ENCODE measurements at regions not wholly inside any gene's neighbourhood (a gene's known extent, or its start where the extent isn't known, plus 50 kb on each side); places are given as distances from the start of the nearest gene placed in this dataset.

DNA sequence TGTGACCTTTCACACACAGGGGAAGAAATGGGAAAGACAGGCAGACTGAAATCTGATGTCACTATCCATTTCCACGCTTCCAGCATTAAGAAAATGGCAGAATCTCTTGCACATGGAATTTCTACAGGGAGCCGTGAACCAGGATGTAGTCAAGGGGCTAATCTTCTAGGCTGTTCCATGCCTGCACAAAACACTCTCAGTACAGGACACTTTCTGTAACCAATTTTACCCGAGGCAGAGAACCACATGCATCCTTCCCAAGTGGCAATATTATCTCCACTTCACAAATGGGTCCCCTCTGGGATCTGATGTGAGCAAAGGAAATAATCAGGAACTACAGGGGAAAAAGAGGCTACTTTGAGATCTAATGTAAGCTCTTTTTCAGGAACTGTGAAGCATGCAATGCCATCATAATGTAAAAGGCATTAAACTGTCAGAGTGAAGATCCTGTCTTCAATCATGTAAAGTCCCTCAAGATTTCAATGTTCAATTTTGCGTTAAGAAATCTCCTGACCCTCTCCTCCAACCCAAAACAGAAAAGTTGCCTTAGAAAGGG lies 236.9 kb downstream of the RBM43 start:
- H3K4me1 Mint-ChIP-seq, result peaks cover 5% of the 10 kb centered on the region
- no peaks in the 10 kb centered on the region for H3K9me3 Mint-ChIP-seq
- H3K36me3 Mint-ChIP-seq, result no peaks in the 10 kb centered on the region
- DNase-seq, result no peak
- H3K4me3 Mint-ChIP-seq, result no peak overlapping the region
- H3K27me3 Mint-ChIP-seq, result peaks cover 4% of the 10 kb centered on the region
- H3K27ac Mint-ChIP-seq, result no peak overlapping the region
- CTCF ChIA-PET, result no interaction called here

DNA sequence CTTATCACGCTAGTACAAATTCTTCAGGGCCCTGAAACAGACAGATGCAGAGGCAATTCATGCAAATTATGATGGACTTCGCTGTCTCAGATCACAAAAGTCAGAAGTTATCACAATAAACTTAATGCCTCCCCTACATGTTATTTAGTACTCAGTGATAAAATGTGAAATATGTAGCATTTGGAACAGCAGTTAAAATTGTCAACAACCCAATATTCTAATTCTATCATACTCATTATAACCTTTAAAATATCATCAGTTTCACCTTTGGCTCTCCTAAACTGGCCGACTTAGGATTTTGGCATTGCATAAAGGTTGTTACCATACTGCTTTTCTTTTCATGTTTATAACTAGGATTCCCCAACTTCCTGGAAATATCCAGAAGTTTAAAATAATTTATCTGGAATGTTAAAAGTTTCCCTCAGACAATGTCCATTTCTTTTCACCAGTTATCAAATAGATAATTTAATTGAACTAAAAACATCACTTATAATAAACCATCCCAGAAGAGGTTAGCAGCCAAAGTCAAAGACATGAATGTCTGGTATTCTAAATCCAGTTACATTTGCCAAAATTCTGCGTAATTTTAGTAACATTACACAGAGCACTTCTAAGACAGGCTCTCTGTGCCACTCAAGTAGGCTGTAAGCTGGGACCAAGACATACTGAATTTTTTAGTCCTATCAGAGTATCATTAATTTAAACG lies 239.8 kb downstream of the RBM43 start:
- Mint-ChIP-seq H3K4me3 (no peak overlapping the region), H3K9me3 (no peaks in the 10 kb centered on the region), H3K4me1 (no peaks in the 10 kb centered on the region), H3K27me3 (peaks cover 4% of the 10 kb centered on the region), H3K36me3 (no peaks in the 10 kb centered on the region), H3K27ac (no peak overlapping the region)
- CTCF ChIA-PET, result no interaction called here
- DNase-seq, result no peak

DNA sequence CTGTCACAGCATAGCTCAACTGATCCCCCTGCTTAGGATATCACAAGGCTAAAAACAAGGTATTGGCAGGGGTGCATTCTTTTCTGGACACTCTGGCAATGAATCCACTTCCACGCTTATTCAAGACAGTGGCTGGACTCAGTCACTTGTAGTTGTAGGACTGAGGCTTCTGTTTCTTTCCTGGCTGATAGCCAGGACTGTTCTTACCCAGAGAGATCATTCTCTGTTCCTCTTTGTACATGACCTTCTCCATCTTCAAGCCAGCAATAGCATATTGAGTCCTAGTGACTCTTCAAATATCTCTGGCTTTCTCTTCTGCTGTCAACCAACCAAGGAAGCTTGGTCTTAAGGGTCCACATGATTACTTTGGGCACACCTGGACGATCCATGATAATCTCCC lies 241.3 kb downstream of the RBM43 start:
- Mint-ChIP-seq H3K4me3 (no peak overlapping the region), H3K27me3 (peaks cover 4% of the 10 kb centered on the region), H3K27ac (no peak overlapping the region), H3K36me3 (no peaks in the 10 kb centered on the region), H3K9me3 (no peaks in the 10 kb centered on the region), H3K4me1 (no peaks in the 10 kb centered on the region)
- CTCF ChIA-PET, result no interaction called here
- no peak for DNase-seq

DNA sequence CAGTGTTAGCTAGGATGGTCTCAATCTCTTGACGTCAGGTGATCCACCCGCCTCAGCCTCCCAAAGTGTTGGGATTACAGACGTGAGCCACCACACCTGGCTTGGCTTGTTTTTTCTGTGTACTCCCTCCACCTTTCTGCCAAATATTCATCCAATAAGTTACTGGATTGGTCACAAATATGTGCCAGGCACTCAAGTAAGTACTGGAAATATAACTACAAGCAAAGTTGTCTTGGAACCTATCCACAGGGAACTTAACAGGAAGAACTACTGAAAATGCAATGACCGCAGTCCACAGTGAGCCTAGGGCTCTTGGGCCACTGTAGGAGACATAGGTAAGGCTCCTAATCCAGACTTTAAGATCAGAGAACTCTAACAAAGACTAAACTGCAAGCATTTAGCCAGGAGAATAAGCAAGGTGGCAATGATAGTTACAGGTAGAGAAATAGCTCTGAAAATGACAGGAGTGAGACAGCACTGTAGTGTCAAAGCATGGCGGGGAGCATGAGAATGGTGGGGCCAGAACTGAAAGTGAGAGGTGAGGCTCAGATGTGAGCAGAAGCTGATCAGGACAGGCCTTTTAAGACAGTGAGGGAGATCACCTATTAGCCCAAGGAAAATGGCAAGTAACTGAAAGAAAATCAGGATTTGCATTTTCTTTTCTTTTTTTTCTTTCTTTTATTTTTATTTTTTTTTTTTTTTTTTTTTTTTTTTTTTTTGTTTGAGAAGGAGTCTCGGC lies 252.1 kb downstream of the RBM43 start:
- no peaks in the 10 kb centered on the region for H3K27me3 Mint-ChIP-seq
- H3K9me3 Mint-ChIP-seq, result no peaks in the 10 kb centered on the region
- H3K36me3 Mint-ChIP-seq, result no peaks in the 10 kb centered on the region
- no peak overlapping the region for H3K27ac Mint-ChIP-seq
- H3K4me3 Mint-ChIP-seq, result no peak overlapping the region
- CTCF ChIA-PET, result no interaction called here
- no peak for DNase-seq
- H3K4me1 Mint-ChIP-seq, result no peaks in the 10 kb centered on the region

DNA sequence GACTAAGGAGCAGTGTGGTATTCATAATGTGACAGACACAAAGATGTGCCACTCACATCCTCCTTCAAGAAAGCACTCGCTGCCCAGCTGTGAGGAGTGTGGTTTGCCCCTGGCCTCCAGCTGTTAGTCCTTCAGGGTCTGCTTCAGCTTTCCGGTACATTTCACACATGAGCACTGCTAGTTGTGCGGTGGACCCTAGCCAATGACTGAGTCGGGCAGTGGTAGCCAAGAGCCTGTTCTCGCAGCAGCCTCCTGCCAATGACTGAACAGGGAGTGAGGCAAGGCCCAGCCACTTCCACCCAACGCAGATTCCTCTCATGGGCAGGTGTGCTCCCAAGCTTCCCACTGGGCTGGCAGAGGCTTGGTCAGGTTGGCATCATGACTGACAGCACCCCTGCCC lies 254.3 kb downstream of the RBM43 start:
- H3K4me3 Mint-ChIP-seq, result no peak overlapping the region
- H3K4me1 Mint-ChIP-seq, result no peaks in the 10 kb centered on the region
- CTCF ChIA-PET, result no interaction called here
- no peak overlapping the region for H3K27ac Mint-ChIP-seq
- H3K9me3 Mint-ChIP-seq, result no peaks in the 10 kb centered on the region
- H3K27me3 Mint-ChIP-seq, result no peaks in the 10 kb centered on the region
- DNase-seq, result no peak
- H3K36me3 Mint-ChIP-seq, result no peaks in the 10 kb centered on the region

DNA sequence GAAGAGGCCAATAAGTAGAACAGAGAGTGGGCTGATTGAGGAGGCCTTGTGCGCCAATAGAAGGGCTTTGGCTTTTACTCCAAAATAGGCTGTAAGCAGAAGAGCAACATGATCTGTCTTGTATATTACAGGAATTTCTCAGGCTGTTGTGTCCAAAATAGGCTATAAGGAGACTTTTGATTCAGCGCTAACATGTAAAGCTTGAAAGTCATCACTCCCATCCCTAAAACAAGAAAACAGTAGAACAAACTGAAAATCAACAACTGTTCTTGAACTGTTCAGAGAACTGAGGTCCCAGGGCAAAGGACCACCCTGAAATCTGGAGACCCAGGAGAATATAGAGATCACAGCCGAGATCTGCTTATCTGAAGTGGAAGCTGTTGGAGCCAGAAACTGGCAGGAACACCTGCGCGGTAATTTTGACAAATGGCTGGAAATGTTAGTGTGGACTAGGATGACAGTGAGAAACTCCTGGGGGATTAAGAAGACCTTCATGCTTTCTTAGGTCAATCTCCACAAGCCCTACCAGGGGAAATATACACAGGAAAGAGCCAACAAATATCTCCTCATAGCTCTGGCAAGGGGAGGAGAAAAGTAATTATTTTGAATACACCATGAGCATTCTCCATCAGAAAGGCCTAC lies 258.6 kb downstream of the RBM43 start:
- Mint-ChIP-seq H3K4me1 (no peaks in the 10 kb centered on the region), H3K36me3 (no peaks in the 10 kb centered on the region), H3K27ac (no peak overlapping the region), H3K27me3 (no peaks in the 10 kb centered on the region), H3K4me3 (no peak overlapping the region), H3K9me3 (no peaks in the 10 kb centered on the region)
- CTCF ChIA-PET, result no interaction called here
- DNase-seq, result no peak

DNA sequence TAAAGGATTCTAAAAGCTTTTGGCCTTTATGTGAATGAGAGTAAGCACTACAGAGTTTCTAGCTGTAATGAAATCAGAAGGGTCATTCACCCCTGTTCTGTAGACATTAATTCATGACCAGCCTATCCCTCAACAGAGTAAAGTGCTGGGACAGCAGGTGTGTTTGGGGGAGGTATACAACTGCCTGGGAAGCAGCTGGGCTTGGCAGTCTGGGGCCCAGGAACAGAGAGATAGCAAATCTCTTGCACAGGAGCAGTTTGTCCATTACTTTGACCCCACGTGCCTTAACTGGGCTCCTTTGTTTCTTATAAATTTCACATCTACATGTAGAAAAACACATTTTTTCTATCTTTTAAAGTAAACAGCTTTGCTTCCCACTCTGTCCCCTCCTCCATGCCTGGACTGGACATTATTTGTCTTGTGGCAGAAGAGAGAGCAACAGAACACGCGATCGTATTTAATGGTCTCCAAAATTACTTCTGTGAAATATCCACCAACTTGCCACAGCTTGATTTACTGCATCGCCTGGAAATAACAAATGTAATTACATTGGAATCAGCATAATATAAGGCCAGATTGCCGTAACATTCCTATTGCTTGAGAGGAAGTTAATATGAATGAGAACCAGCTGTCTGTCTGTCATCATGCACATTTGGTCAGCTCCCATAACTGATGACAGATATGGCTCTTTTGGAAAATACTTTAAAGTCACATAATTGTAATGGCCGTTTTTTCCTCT lies 263.8 kb downstream of the RBM43 start:
- CTCF ChIA-PET, result no interaction called here
- Mint-ChIP-seq H3K36me3 (no peaks in the 10 kb centered on the region), H3K27ac (no peak overlapping the region), H3K27me3 (no peaks in the 10 kb centered on the region), H3K4me3 (no peak overlapping the region), H3K4me1 (no peaks in the 10 kb centered on the region), H3K9me3 (no peaks in the 10 kb centered on the region)
- no peak for DNase-seq

DNA sequence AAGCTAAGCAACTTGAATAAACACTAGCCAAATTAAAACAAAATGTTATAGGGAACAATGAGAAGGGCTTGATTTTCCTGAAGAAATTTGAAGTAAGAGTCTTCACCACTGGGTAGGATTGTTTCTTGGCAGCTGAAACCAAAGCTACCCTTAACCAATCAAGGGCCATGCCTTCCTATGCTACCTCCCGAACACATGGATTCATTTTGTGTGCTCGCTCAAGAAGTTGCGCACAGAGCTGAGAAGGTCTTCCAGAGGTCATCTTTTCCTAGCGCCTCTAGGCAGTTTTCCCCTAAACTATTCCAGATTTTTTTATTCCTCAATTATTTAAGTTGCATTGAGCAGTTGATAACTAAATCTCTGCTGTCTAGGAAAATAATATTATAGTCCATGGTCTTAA lies 264.6 kb downstream of the RBM43 start:
- Mint-ChIP-seq H3K4me3 (no peak overlapping the region), H3K9me3 (no peaks in the 10 kb centered on the region), H3K4me1 (no peaks in the 10 kb centered on the region), H3K36me3 (no peaks in the 10 kb centered on the region), H3K27me3 (no peaks in the 10 kb centered on the region), H3K27ac (no peak overlapping the region)
- CTCF ChIA-PET, result no interaction called here
- no peak for DNase-seq

DNA sequence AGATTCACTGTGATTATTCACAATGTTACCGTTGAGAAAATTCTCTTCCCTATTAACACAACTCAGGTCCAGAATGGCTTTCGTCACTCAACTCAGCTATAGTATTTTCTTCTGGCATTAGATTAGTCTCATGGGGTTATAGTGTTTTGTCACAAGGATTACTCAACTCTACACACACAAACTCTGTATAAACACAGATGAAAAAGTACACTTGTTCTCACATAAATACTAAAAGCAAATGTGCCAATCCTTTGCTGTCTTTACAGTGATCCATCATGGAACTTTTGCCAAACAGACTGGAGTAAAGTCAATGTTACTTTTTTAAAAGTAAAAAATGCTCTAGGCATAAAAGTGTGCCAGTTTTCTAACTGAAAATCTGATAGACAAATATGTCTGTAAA lies 267.6 kb downstream of the RBM43 start:
- Mint-ChIP-seq H3K9me3 (peaks cover 4% of the 10 kb centered on the region), H3K4me1 (no peaks in the 10 kb centered on the region), H3K27ac (no peak overlapping the region), H3K4me3 (no peak overlapping the region), H3K27me3 (no peaks in the 10 kb centered on the region), H3K36me3 (no peaks in the 10 kb centered on the region)
- DNase-seq, result no peak
- CTCF ChIA-PET, result no interaction called here

DNA sequence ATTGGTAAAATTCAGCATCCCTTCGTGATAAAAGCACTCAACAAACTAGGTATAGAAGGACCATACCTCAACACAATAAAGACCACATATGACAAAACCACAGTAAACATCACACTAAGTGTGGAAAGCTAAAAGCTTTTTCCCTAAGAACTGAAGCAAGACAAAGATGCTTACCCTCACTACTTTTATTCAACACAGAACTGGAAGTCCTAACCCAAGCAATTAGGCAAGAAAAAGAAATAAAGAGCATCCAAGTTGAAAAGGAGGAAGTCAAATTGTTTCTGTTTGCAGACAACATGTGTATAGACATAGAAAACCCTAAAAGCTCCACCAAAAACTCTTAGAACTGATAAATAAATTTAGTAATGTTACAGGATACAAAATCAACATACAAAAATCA lies 271.7 kb downstream of the RBM43 start:
- Mint-ChIP-seq H3K36me3 (no peaks in the 10 kb centered on the region), H3K27ac (no peak overlapping the region), H3K27me3 (no peaks in the 10 kb centered on the region), H3K9me3 (peaks cover 4% of the 10 kb centered on the region), H3K4me3 (no peak overlapping the region), H3K4me1 (no peaks in the 10 kb centered on the region)
- no peak for DNase-seq
- CTCF ChIA-PET, result no interaction called here

DNA sequence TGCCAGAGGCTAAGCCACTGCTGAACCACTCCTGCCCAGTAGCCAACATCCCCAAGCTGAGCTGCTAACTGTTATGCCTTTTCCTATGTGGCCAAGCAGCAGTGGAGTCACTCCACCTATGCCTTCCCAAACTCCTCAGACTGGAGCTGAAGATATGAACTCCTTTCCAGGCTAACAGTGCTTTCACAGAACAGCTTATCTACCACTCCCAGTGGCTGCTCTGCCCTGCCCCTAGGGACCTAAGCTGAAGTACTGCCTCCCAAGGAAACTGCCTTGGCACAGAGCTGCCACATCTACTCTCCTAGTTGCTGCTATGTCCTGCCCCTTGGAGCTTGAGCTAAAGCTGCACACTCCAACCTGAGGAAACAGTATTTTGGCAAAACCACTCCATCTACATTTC lies 275.9 kb downstream of the RBM43 start:
- H3K9me3 Mint-ChIP-seq, result peaks cover 2% of the 10 kb centered on the region
- CTCF ChIA-PET, result no interaction called here
- H3K27ac Mint-ChIP-seq, result no peak overlapping the region
- no peaks in the 10 kb centered on the region for H3K36me3 Mint-ChIP-seq
- peaks cover 5% of the 10 kb centered on the region for H3K27me3 Mint-ChIP-seq
- DNase-seq, result no peak
- H3K4me1 Mint-ChIP-seq, result no peaks in the 10 kb centered on the region
- no peak overlapping the region for H3K4me3 Mint-ChIP-seq

DNA sequence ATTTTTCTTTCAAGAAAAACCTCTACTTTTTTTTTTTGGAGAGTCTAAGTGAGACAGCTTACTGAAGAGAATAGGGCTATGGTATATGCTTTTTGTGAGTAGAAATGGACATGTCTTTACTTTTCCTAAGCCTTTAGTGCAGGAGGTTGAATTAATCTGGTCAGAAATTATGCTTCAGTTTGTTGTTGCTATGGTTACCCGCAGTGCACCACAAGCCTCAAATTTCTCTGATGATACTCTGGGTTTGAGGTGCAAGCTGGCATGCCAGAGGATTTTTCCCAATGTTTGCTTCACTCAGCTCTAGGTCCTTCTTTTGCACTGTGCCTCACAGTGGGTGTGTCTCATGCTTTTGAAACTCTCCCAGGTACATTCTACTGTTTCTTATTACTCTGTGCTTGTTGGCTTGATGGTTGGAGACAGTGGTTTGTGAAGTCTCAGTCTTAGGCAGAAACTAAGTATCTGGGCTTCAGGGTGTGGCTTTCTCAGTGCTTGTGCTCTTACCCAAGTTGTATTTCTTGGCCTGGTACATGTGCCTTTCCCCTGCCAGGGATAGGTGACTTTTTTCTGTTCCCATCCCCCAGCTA lies 278.3 kb downstream of the RBM43 start:
- Mint-ChIP-seq H3K36me3 (no peaks in the 10 kb centered on the region), H3K4me3 (no peak overlapping the region), H3K4me1 (no peaks in the 10 kb centered on the region), H3K27ac (no peak overlapping the region), H3K9me3 (no peaks in the 10 kb centered on the region), H3K27me3 (peaks cover 5% of the 10 kb centered on the region)
- no peak for DNase-seq
- CTCF ChIA-PET, result no interaction called here

DNA sequence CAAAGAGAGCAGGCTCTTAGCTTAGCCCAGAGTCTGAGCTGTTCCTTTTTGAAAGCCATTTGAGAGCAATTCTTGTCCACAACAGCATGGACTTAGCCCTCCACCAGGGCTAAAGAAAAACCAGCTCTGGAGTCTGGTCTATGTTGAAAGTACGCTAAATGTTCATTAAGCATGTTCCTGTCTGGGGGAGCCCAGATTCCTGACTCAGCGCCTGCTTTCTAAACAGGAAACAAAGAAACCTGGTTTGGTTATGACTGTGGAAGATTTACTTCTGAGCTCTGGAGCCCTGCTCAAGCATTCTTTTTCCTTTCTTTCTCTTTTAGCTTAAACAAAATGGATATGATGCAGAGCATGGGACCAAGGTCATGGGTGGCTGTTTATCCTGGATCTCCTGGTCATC lies 279.8 kb downstream of the RBM43 start:
- CTCF ChIA-PET, result no interaction called here
- DNase-seq, result no peak
- Mint-ChIP-seq H3K4me1 (no peaks in the 10 kb centered on the region), H3K27me3 (peaks cover 5% of the 10 kb centered on the region), H3K4me3 (no peak overlapping the region), H3K9me3 (no peaks in the 10 kb centered on the region), H3K27ac (no peak overlapping the region), H3K36me3 (no peaks in the 10 kb centered on the region)

DNA sequence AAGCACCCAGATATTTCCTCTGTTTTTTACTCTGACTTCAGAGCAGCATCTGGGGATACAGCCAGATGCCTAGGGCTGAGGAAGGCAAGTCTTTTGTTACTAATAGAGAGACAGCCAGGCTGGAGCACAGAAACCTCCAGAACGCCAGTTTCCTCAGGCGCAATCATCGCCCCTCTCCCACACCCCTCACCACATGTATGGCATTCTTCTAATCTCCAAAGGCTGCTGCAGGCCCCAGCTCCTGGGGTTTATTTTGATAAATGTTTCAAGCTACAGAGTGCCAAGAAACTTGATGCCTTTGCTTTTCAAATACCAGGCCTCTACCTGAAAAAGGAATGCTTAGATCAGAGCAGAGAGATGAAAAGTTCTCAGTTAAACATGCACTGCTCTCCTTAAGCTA lies 283.6 kb downstream of the RBM43 start:
- no peak overlapping the region for H3K27ac Mint-ChIP-seq
- H3K36me3 Mint-ChIP-seq, result no peaks in the 10 kb centered on the region
- DNase-seq, result no peak
- no peaks in the 10 kb centered on the region for H3K4me1 Mint-ChIP-seq
- CTCF ChIA-PET, result no interaction called here
- no peak overlapping the region for H3K4me3 Mint-ChIP-seq
- H3K27me3 Mint-ChIP-seq, result peaks cover 5% of the 10 kb centered on the region
- no peaks in the 10 kb centered on the region for H3K9me3 Mint-ChIP-seq
